HEK293 (cell line): ENCODE measurements at regions not wholly inside any gene's neighbourhood (a gene's known extent, or its start where the extent isn't known, plus 50 kb on each side); places are given as distances from the start of the nearest gene placed in this dataset.
"Not testable (repeated sequence)": the region's sequence is repeated elsewhere in the genome, so short reads cannot be mapped to it uniquely, and the experiment has no call there.

Source experiments
- KLF8 ChIP-seq: fragments of 450-650 bp; formaldehyde crosslinking; IDR thresholded peaks from 2 replicates; pipeline ENCODE4 v1.5.1; 2016; ENCODE audit warnings: missing biosample characterization, missing genetic modification characterization
- ZNF510 ChIP-seq: fragments of 450-650 bp; formaldehyde crosslinking; IDR thresholded peaks from 2 replicates; pipeline ENCODE4 v1.5.1; 2018; ENCODE audit warnings: mild to moderate bottlenecking, missing genetic modification characterization, missing biosample characterization; ENCODE audit not compliant: insufficient replicate concordance
- ZNF707 ChIP-seq: fragments of 450-650 bp; formaldehyde crosslinking; IDR thresholded peaks from 2 replicates; pipeline ENCODE4 v1.5.1; 2016; ENCODE audit warnings: missing biosample characterization, missing genetic modification characterization
- TF ChIP-seq, protein P1 (sequence below): fragments of 450-650 bp; formaldehyde crosslinking; IDR thresholded peaks from 2 replicates; pipeline ENCODE4 v1.5.1; 2016; ENCODE audit warnings: missing biosample characterization, missing genetic modification characterization

DNA sequence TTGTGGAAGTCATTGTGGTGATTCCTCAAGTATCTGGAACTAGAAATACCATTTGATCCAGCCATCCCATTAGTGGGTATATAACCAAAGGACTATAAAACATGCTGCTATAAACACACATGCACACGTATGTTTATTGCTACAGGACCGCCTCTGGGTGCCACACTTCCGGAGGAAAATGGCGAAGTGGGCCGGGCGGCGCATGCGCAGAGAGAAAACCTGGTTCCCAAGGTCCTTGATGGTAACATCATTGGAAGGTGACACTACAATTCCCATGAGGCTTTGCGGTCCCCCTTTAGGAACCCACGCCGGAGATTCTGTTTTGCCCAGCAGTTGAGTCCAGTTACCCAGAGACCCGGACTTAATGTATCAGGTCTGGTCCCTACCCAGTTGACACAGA lies 640.4 kb downstream of the CWH43 start:
- TF ChIP-seq, protein P1, sequence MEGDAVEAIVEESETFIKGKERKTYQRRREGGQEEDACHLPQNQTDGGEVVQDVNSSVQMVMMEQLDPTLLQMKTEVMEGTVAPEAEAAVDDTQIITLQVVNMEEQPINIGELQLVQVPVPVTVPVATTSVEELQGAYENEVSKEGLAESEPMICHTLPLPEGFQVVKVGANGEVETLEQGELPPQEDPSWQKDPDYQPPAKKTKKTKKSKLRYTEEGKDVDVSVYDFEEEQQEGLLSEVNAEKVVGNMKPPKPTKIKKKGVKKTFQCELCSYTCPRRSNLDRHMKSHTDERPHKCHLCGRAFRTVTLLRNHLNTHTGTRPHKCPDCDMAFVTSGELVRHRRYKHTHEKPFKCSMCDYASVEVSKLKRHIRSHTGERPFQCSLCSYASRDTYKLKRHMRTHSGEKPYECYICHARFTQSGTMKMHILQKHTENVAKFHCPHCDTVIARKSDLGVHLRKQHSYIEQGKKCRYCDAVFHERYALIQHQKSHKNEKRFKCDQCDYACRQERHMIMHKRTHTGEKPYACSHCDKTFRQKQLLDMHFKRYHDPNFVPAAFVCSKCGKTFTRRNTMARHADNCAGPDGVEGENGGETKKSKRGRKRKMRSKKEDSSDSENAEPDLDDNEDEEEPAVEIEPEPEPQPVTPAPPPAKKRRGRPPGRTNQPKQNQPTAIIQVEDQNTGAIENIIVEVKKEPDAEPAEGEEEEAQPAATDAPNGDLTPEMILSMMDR = not testable (repeated sequence)
- not testable (repeated sequence) for TF ChIP-seq ZNF510 (tag by site-specific recombination); KLF8 (tag by site-specific recombination); ZNF707
